GF-D8 (cell line): ENCODE measurements at regions not wholly inside any gene's neighbourhood (a gene's known extent, or its start where the extent isn't known, plus 50 kb on each side); places are given as distances from the start of the nearest gene placed in this dataset.

Experiments used
- DNase-seq: peaks from one replicate; lab custom pipeline; 2025; lab: John Stamatoyannopoulos, UW

GRCh38 chr18:40949114-40949950 lies 1005.7 kb upstream of the PIK3C3 start:
- no peak for DNase-seq

- DNase-seq = no peak
Measured at GRCh38 chr18:40944576-40944975, 1010.5 kb upstream of the PIK3C3 start.

GRCh38 chr18:40939656-40940515 lies 1015.1 kb upstream of the PIK3C3 start:
- DNase-seq = no peak

GRCh38 chr18:40938615-40939014 lies 1016.4 kb upstream of the PIK3C3 start:
- DNase-seq = no peak

- DNase-seq = no peak
Measured at GRCh38 chr18:40937386-40937785, 1017.6 kb upstream of the PIK3C3 start.

- DNase-seq = no peak
Measured at GRCh38 chr18:40935423-40935822, 1019.6 kb upstream of the PIK3C3 start.

- DNase-seq = no peak
Measured at GRCh38 chr18:40932862-40933261, 1022.2 kb upstream of the PIK3C3 start.

- no peak for DNase-seq
Measured at GRCh38 chr18:40930211-40930882, 1024.7 kb upstream of the PIK3C3 start.

- DNase-seq = no peak
Measured at GRCh38 chr18:40929399-40929798, 1025.6 kb upstream of the PIK3C3 start.

GRCh38 chr18:40926679-40927078 lies 1028.4 kb upstream of the PIK3C3 start:
- no peak for DNase-seq

GRCh38 chr18:40925071-40925541 lies 1029.9 kb upstream of the PIK3C3 start:
- no peak for DNase-seq

- DNase-seq = no peak
Measured at GRCh38 chr18:40921845-40922629, 1033.0 kb upstream of the PIK3C3 start.

- no peak for DNase-seq
Measured at GRCh38 chr18:40917056-40917455, 1038.0 kb upstream of the PIK3C3 start.

GRCh38 chr18:40915724-40916123 lies 1039.3 kb upstream of the PIK3C3 start:
- no peak for DNase-seq

GRCh38 chr18:40911582-40912254 lies 1043.3 kb upstream of the PIK3C3 start:
- no peak for DNase-seq

GRCh38 chr18:40911041-40911440 lies 1044.0 kb upstream of the PIK3C3 start:
- no peak for DNase-seq

- no peak for DNase-seq
Measured at GRCh38 chr18:40907842-40908241, 1047.2 kb upstream of the PIK3C3 start.

- DNase-seq = no peak
Measured at GRCh38 chr18:40904295-40904694, 1050.7 kb upstream of the PIK3C3 start.

- DNase-seq = no peak
Measured at GRCh38 chr18:40902436-40902835, 1052.6 kb upstream of the PIK3C3 start.

- no peak for DNase-seq
Measured at GRCh38 chr18:40897884-40898283, 1057.2 kb upstream of the PIK3C3 start.

- DNase-seq = no peak
Measured at GRCh38 chr18:40883271-40883670, 1071.8 kb upstream of the PIK3C3 start.
